HuH-7 (cell line): ENCODE measurements at regions not wholly inside any gene's neighbourhood (a gene's known extent, or its start where the extent isn't known, plus 50 kb on each side); places are given as distances from the start of the nearest gene placed in this dataset.
"Not testable (repeated sequence)": the region's sequence is repeated elsewhere in the genome, so short reads cannot be mapped to it uniquely, and the experiment has no call there.

Experiments used
- DNase-seq: peaks from one replicate; pipeline ENCODE4 v3.0.0; 2011; ENCODE audit warnings: low spot score

GRCh38 chrX:40243755-40244515, 146.2 kb upstream of the BCOR start:
- no peak for DNase-seq

GRCh38 chrX:40240844-40241243, 143.1 kb upstream of the BCOR start:
- peak; percentile 32 for DNase-seq

DNA sequence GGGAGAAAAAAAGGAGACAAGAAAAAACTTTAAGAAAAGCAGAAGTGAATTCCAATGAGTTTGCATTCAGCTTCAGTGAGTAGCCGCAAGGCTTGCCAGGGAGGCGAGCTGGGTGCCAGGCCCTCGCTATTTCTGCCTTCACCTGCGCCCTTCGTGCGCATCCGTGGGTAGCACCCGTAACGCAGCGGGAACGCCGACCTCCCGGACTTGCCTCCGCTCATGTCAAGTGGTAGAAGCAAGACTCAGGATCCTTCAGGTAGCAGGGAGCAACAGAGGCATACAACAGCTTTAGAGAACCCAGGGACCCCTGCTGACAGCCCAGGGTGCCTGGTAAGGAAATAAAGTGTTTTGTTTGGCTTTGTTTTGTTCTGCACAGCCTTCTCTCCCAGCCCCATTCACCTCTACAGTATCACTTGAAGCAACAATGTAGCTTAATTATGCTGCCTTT, 140.0 kb upstream of the BCOR start:
- DNase-seq = no peak

DNA sequence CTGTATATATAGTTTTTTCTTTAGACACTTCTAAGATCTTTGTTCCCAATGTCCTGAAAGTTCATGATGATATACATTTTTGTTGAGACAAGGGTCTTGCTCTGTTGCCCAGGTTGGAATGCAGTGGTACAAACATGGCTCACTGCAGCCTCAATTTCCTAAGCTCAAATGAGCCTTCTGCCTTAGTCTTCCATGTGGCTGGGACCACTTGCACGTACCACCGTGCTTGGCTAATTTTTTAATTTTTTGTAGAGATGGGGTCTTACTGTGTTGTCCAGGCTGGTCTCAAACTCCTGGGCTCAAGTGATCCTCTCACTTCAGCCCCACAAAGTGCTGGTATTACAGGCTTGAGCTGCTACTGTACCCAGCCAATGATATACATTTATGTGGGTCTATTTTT, 132.9 kb upstream of the BCOR start:
- DNase-seq = no peak

GRCh38 chrX:40227125-40227524, 129.4 kb upstream of the BCOR start:
- no peak for DNase-seq

- no peak for DNase-seq
These were observed 126.9 kb upstream of the BCOR start for GRCh38 chrX:40224658-40225057.

- DNase-seq = not testable (repeated sequence)
These were observed 124.9 kb upstream of the BCOR start for GRCh38 chrX:40222612-40223011.

DNA sequence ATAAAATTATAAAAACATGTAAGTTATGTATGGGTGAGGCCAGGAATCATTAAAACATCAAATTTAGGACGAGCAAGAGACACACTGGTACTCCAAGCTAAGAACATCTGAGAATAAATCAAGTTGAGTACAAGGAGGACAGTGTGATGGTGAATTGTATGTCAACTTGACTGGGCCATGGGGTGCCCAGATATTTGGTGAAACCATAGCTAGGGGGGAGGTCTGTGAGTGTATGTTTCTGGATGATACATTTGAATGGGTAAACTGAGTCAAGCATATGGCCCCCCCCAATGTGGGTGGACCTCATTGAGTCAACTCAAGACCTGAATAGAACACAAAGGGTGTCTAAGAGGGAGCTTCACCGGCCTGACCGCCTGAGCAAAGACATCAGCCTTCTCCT, 115.3 kb upstream of the BCOR start:
- DNase-seq = no peak

DNA sequence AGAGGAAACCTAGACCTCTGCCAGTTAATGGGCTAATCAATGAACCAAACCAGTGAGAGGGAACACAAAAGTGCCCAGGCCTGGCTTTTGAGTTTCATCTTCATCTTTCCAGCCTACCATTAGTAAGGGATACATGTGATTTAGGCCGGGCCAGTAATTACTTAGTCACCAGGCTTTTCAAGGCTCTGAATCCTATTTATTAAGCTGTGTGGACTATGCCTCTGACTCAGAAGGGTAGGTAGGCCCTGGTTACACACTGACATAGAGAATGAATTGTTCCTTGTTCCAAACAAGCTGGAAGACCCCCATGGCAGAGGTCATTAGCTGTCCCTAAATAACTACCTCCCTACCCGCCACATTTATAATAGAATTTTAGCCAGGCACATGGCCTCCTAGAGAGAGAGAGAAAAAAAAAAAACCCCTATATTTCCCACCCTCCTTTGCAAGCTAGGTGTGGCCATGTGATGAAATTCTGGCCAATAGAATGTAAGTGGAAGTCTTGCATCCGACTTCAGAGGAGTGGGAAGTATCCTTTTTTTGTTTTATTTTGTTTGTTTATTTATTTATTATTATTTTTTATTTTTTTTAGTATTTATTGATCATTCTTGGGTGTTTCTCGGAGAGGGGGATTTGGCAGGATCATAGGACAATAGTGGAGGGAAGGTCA, 112.3 kb upstream of the BCOR start:
- no peak for DNase-seq

DNA sequence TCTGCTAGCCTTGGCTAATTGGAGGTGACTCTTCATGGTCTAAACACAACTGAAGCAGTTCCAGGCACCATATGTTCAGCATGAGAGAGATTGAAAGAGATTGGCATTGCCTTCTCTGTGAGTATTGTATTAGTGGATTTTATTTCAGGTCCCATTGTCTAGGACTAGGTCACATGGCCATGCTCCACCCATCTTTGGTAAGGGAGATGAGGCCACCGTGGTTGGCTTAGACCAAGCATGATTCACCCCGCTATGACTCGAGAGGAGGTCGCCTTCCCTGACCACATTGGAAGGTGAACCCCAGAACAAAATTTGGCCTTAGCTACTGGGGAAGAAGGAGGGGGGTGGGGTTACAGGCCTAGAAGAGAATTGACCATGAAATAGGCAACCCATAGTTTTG, 109.9 kb upstream of the BCOR start:
- no peak for DNase-seq

- DNase-seq = no peak
These were observed 107.7 kb upstream of the BCOR start for GRCh38 chrX:40205471-40205870.

GRCh38 chrX:40202456-40202855, 104.7 kb upstream of the BCOR start:
- DNase-seq = no peak

DNA sequence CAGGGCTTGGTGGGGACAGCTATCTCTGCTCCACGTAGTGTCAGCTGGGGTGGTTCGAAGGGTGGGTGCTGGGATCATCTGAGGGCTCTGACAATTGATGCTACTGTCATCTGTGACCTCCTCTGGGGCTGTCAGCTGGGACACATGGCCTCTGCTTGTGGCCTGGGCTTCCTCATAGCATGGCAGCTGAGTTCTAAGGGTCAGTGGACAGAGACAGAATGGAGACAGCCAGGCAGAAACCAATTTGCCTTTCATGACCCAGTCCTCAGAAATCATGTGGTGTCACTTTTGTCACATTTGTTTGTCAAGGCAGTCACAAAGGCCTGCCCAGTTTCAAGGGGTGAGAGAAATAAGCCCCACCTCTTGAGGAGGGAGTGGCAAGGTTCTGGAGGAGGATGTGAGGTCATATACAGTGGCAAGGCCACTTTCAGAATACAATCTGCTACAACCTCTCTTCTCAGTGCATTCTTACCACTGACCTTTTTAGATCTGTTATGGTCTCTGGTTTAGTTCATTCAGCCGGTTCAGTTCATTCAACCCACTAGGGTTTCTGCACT, 103.6 kb upstream of the BCOR start:
- DNase-seq = no peak

DNA sequence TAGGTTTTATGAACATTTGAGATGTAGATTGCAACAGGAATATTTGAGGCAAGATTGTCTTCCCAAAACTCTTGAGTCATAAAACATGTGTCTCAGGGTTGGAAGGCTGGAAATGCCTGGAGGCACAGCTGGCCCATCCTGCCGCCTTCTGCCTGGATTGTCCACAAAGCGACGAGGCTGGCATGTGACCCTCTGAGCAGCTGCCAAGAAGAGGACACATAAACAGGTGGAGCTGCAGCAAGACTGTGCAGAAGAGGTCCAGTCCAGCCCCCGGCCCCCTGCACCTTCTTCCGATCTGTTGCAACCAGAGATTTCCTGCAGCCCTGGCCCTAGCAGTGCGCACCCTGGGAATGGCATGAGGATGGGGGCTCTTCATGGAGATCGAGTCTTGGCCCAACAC, 101.9 kb upstream of the BCOR start:
- no peak for DNase-seq

DNA sequence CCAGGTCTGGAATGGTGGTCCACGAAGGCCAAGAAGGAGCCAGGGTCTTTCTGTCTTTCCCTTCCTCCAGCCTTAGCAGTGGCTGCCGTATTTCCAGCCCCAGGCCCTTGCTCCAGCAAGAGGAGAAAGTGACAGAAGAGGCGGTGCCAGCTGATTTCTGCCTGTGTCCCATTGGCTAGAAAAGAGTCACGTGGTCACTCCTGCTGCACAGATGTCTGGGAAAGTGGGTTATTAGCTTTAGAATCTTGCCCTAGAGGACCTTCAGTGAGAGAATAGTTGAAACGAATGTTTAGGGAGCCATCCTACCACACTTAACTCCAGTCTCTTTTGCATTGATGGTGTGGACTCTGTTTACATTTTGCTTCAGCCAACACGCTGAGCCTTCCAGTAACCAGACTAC, 99.3 kb upstream of the BCOR start:
- DNase-seq = peak; percentile 14

GRCh38 chrX:40195368-40195767, 97.6 kb upstream of the BCOR start:
- no peak for DNase-seq

DNA sequence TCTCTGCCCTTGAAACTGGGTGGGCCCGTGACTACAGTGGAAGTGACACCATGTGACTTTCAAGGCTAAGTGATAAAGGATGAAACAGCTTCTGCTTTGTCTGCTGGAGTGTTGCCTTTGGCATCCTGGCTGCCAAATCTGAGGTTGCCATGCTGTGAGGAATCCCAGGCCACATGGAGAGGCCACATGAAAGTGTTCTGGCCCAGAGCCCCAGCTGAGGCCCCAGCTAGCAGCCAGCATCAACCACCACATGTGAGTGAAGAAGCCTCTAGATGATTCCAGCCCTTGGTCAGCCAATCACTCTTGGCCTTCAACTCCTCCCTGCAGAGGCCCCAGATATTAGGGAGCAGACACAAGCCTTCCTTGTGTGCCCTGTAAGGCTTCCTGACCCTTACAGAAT, 94.4 kb upstream of the BCOR start:
- DNase-seq = no peak

GRCh38 chrX:40189637-40190036, 91.9 kb upstream of the BCOR start:
- DNase-seq = no peak

GRCh38 chrX:40188573-40189417, 91.0 kb upstream of the BCOR start:
- no peak for DNase-seq

- DNase-seq = no peak
These were observed 87.2 kb upstream of the BCOR start for GRCh38 chrX:40184968-40185367.

DNA sequence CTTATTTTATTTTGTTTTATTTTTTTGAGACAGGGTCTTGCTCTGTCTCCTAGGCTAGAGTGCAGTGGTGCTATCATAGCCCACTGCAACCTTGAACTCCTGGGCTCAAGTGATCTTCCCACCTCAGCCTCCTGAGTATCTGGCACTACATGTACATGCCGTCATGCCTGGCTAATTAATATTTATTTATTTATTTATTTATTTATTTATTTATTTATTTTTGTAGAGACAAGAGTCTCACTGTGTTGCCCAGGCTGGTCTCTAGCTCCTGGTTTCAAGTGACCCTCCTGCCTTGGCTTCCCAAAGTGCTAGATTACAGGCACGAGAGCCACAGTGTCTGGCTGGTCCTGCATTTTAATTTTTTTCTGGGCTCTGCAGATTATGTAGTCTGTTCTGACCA, 84.9 kb upstream of the BCOR start:
- DNase-seq = no peak

DNA sequence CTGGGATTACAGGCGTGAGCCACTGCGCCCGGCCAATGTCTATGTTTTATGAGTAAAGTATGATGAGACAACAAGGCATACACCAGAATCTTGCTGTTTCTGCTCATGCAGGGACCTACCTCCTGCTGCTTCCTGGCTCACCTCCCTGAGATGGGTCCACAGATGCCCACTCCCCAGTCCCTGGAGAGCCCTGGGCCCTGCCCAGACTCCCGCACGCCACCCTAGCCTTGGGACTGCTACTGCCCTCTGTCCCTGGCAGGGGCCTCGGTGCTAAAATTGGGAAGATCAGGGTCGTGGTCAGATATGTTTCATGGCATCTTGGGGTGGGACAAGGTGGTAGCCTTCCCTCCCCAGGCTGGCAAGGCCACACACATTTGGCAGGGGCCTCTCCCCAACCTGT, 84.3 kb upstream of the BCOR start:
- DNase-seq = no peak

DNA sequence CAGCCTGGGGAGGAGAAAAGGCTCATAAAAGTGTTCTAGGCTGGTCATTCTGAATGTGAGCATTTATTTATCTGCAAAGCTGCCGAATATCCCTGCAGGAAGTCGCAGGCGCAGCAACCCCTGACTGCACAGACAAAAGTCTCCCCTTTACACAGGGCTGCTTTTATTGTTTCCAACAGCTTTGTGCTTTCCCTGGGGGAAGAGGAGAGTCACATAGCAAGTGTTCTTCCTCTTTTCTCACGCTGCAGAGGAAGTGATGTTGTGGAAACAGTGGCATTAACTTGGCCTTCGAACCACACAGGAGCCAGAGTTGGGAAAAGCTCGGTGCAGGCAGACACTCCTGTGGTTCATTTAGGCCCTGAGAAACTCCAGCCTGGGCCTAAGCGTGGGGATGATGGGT, 81.5 kb upstream of the BCOR start:
- no peak for DNase-seq
